ENCODE measurements at regions not wholly inside any gene's neighbourhood (a gene's known extent, or its start where the extent isn't known, plus 50 kb on each side); places are given as distances from the start of the nearest gene placed in this dataset.

DNA sequence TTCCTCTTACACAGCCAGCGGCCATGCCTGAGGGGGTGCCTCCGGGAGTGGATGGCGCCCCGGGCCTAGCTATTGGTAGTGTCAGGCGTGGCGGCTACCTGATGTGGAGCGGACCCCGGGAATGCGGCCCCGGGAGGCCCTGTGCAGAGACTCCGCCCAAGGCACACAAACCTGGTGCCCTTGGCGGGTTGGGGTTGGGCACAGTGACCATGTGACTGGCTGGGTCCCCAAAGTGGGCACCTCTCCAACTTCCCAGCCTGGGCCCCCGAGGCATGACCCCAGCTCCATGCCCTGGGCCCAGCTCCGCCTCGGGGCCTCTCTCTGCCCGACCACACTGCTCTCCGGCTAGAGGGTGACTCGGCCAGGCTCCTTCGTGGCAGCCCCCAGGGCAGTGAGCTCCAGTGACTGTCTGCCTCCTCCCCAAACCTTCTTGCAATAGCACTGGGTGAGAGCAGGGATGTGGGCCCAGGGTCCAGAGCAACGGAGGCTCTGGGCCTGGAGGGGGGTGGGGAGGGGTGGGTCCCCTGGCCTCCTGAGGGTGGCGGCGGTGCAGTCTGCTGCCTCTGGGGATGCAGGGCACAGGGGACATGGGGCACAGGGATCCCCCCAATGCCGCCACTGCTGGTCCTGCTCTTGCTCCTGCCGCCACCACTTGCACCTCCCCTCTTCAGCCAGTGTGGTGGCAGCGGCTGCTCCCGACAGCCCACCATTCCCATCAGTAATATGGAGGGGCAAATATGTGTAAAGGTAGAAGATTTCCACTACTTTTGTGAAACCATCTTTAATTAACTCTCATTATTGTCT lies 942.9 kb upstream of the EPHA7 start:
- Histone ChIP-seq H3K4me3 (no peak overlapping the region), H3K27me3 (no peaks in the 10 kb centered on the region), H3K36me3 (no peaks in the 10 kb centered on the region), H3K4me1 (no peaks in the 10 kb centered on the region), H3K9me3 (no peaks in the 10 kb centered on the region), H3K27ac (no peak overlapping the region)
- DNase-seq (peak in 2 of 5 donors; percentile 13 to 54), ATAC-seq (no peak)
- 94 to 97% (median 96%) methylated on average over 9 to 26 of the region's 26 CpGs for WGBS, 4 donors
- TF ChIP-seq, protein P1, sequence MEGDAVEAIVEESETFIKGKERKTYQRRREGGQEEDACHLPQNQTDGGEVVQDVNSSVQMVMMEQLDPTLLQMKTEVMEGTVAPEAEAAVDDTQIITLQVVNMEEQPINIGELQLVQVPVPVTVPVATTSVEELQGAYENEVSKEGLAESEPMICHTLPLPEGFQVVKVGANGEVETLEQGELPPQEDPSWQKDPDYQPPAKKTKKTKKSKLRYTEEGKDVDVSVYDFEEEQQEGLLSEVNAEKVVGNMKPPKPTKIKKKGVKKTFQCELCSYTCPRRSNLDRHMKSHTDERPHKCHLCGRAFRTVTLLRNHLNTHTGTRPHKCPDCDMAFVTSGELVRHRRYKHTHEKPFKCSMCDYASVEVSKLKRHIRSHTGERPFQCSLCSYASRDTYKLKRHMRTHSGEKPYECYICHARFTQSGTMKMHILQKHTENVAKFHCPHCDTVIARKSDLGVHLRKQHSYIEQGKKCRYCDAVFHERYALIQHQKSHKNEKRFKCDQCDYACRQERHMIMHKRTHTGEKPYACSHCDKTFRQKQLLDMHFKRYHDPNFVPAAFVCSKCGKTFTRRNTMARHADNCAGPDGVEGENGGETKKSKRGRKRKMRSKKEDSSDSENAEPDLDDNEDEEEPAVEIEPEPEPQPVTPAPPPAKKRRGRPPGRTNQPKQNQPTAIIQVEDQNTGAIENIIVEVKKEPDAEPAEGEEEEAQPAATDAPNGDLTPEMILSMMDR (IDR thresholded peaks at IDR 0.05) = no peak
- no peak for TF ChIP-seq POLR2A (IDR thresholded peaks at IDR 0.05)
- intact Hi-C loops (cut with DNase I) = no loop called here

DNA sequence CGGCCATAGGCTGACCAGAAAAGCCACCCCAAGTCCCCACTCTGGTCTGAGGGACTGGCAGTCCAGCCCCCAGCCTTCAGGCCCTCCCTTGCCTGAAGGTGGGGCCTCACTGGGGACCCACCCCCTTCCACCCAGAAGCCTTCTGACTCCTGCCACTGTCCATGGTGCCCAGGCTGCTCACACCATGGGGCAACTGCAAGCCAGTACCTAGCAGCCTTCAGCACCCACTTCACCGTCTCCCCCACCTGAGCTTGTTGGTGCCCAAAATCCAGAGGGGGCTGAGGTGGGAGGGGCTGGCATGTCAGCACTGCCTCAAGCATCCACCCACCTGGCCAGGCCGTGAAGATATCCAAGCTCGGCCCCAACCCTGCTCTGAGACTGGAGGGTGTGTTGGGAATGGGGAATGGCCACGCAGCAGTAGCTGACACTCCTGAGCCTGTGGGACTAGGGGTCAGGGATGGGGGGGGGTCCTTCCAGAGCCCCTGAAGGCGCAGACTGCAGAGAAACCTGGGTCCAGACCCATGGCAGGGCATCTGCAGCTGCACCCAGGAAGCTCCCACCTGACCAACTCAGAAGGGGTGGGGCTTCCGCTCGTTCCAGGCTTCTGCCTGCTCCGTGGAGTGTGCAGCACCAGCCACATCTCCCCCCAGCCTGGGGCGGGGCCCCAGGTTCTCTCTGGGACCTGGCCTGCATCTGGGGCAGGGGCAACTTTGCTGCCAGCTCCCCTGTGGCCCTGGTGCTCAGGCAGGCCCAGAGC lies 942.1 kb upstream of the EPHA7 start:
- Histone ChIP-seq H3K9me3 (no peaks in the 10 kb centered on the region), H3K36me3 (no peaks in the 10 kb centered on the region), H3K27me3 (no peaks in the 10 kb centered on the region), H3K4me1 (no peaks in the 10 kb centered on the region), H3K27ac (no peak overlapping the region), H3K4me3 (no peak overlapping the region)
- peak in 1 of 5 donors; percentile 33 for DNase-seq
- intact Hi-C loops (cut with DNase I) = no loop called here
- 82 to 96% (median 87%) methylated on average over 3 to 10 of the region's 10 CpGs for WGBS, 4 donors
- ATAC-seq = peak in 1 of 4 donors; percentile 18
- TF ChIP-seq, protein P1 (IDR thresholded peaks at IDR 0.05) = no peak
- no peak for TF ChIP-seq POLR2A (IDR thresholded peaks at IDR 0.05)

DNA sequence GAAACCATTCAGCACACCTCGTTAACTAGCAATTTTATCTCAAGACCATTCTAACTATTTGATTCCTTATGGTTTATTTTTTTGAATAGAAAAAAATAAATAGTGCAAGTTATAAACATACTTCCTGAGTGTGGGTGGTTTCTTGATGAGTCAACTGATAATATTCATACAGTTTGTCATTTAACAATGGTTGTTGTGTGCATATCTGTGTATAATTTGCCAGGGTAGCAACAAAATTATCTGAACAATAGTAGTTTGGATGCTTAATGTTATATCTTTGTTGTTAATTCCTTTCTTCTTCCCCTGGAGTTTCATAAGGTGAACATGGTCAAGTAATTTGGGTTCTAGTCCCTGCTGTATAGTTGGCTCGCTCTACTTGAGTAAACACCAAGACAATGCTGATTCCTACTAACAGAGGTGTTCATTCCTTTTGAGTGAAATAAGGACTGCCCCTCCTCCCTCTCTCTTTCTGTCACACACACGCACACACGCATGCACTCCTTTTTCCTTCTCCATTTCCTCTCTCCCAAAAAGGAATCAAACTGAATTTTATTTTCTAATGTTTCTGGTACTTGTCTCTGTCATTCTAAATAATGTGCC lies 938.1 kb upstream of the EPHA7 start:
- WGBS, 4 donors = 59 to 71% (median 63%) methylated on average over 4 of the region's 4 CpGs
- intact Hi-C loops (cut with DNase I) = no loop called here

More for the DNA sequence above, 938.1 kb upstream of the EPHA7 start:
- no peaks in the 10 kb centered on the region for H3K36me3 ChIP-seq
- no peak for ATAC-seq
- TF ChIP-seq, protein P1 (IDR thresholded peaks at IDR 0.05) = no peak
- TF ChIP-seq POLR2A (IDR thresholded peaks at IDR 0.05) = no peak
- DNase-seq = no peak
- no peak overlapping the region for H3K4me3 ChIP-seq
- no peaks in the 10 kb centered on the region for H3K4me1 ChIP-seq
- no peaks in the 10 kb centered on the region for H3K27me3 ChIP-seq
- H3K9me3 ChIP-seq = no peaks in the 10 kb centered on the region
- H3K27ac ChIP-seq = no peak overlapping the region

Data from heart left ventricle (tissue), 16 donors.